ENCODE measurements at regions not wholly inside any gene's neighbourhood (a gene's known extent, or its start where the extent isn't known, plus 50 kb on each side); places are given as distances from the start of the nearest gene placed in this dataset.
"Not testable (repeated sequence)": the region's sequence is repeated elsewhere in the genome, so short reads cannot be mapped to it uniquely, and the experiment has no call there.

DNA sequence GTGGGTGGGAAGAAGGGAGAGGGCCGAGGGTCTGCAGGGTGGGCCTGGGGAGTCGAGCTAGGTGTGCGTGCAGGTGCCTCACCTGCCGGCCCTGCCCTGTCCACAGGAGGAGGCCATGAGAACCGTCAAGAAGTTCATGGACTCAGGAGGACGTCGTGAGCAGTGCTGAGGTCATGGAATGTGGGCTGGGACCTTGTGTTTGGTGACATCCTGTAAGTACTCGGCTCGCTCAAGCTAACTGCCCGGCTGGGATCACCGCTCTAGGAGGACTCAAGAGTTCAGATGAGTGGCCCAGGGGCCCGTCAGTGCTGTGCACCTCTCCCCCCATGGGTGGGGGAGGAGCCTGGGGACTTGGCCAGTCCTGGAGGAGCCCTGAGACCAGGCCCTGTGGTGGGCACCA lies 4444.0 kb upstream of the TPTE start:
- not testable (repeated sequence) for TF ChIP-seq RAD21 (IDR thresholded peaks at IDR 0.05 in 1 of 2, conservative IDR thresholded peaks at IDR 0.05 in 1 of 2; ENCODE audit: low read depth in 2 of 2, low read length in 2 of 2); EZH2 (IDR thresholded peaks at IDR 0.05; ENCODE audit: low read depth, low read length, severe bottlenecking); YY1 (IDR thresholded peaks at IDR 0.05; ENCODE audit: low read depth, low read length); SIN3A (conservative IDR thresholded peaks at IDR 0.05 in 1 of 2, IDR thresholded peaks at IDR 0.05 in 1 of 2; ENCODE audit: low read depth in 1 of 2, low read length in 2 of 2)
- TF ChIP-seq, protein P1, sequence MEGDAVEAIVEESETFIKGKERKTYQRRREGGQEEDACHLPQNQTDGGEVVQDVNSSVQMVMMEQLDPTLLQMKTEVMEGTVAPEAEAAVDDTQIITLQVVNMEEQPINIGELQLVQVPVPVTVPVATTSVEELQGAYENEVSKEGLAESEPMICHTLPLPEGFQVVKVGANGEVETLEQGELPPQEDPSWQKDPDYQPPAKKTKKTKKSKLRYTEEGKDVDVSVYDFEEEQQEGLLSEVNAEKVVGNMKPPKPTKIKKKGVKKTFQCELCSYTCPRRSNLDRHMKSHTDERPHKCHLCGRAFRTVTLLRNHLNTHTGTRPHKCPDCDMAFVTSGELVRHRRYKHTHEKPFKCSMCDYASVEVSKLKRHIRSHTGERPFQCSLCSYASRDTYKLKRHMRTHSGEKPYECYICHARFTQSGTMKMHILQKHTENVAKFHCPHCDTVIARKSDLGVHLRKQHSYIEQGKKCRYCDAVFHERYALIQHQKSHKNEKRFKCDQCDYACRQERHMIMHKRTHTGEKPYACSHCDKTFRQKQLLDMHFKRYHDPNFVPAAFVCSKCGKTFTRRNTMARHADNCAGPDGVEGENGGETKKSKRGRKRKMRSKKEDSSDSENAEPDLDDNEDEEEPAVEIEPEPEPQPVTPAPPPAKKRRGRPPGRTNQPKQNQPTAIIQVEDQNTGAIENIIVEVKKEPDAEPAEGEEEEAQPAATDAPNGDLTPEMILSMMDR (IDR thresholded peaks at IDR 0.05; ENCODE audit: control extremely low read depth in 1 of 3, insufficient read depth in 1 of 3, low read depth in 1 of 3, low read length in 3 of 3), result not testable (repeated sequence)

Measured in H1 (cell line).